Midbrain (tissue), 1 donor: ENCODE measurements at regions not wholly inside any gene's neighbourhood (a gene's known extent, or its start where the extent isn't known, plus 50 kb on each side); places are given as distances from the start of the nearest gene placed in this dataset.

Experiments
- DNase-seq: peaks from one replicate; lab custom pipeline; 2025; lab: John Stamatoyannopoulos, UW

GRCh38 chr16:82358161-82358560 lies 188.1 kb upstream of the MPHOSPH6 start:
- no peak for DNase-seq

- no peak for DNase-seq
These were observed 187.2 kb upstream of the MPHOSPH6 start for GRCh38 chr16:82357237-82357636.

GRCh38 chr16:82350560-82350959 lies 180.5 kb upstream of the MPHOSPH6 start:
- no peak for DNase-seq

GRCh38 chr16:82345318-82345717 lies 175.3 kb upstream of the MPHOSPH6 start:
- no peak for DNase-seq

GRCh38 chr16:82344157-82344556 lies 174.1 kb upstream of the MPHOSPH6 start:
- DNase-seq, result peak; percentile 56

GRCh38 chr16:82341146-82341669 lies 171.2 kb upstream of the MPHOSPH6 start:
- no peak for DNase-seq

- peak; percentile 63 for DNase-seq
These were observed 170.5 kb upstream of the MPHOSPH6 start for GRCh38 chr16:82340531-82340930.

GRCh38 chr16:82337355-82337754 lies 167.3 kb upstream of the MPHOSPH6 start:
- no peak for DNase-seq

GRCh38 chr16:82331974-82332750 lies 162.1 kb upstream of the MPHOSPH6 start:
- DNase-seq, result no peak

- DNase-seq, result no peak
These were observed 161.4 kb upstream of the MPHOSPH6 start for GRCh38 chr16:82331397-82331796.

GRCh38 chr16:82329504-82330192 lies 159.6 kb upstream of the MPHOSPH6 start:
- peak; percentile 14 for DNase-seq

- peak; percentile 0 for DNase-seq
These were observed 159.0 kb upstream of the MPHOSPH6 start for GRCh38 chr16:82328881-82329469.

- DNase-seq, result no peak
These were observed 153.1 kb upstream of the MPHOSPH6 start for GRCh38 chr16:82323171-82323570.

- DNase-seq, result no peak
These were observed 152.2 kb upstream of the MPHOSPH6 start for GRCh38 chr16:82322177-82322576.

- DNase-seq, result no peak
These were observed 149.0 kb upstream of the MPHOSPH6 start for GRCh38 chr16:82319038-82319437.

- DNase-seq, result no peak
These were observed 147.6 kb upstream of the MPHOSPH6 start for GRCh38 chr16:82317411-82318167.

- no peak for DNase-seq
These were observed 143.7 kb upstream of the MPHOSPH6 start for GRCh38 chr16:82313754-82314153.

GRCh38 chr16:82311528-82311927 lies 141.5 kb upstream of the MPHOSPH6 start:
- no peak for DNase-seq

GRCh38 chr16:82302042-82302727 lies 132.2 kb upstream of the MPHOSPH6 start:
- no peak for DNase-seq

- no peak for DNase-seq
These were observed 131.2 kb upstream of the MPHOSPH6 start for GRCh38 chr16:82301146-82301755.

- no peak for DNase-seq
These were observed 130.4 kb upstream of the MPHOSPH6 start for GRCh38 chr16:82300374-82300951.
